Liver (tissue), 8 donors: ENCODE measurements at regions not wholly inside any gene's neighbourhood (a gene's known extent, or its start where the extent isn't known, plus 50 kb on each side); places are given as distances from the start of the nearest gene placed in this dataset.

ENCODE experiments used
- DNase-seq: peaks from one replicate; pipeline ENCODE4 v3.0.0-alpha.2; 2017; ENCODE audit warnings: low spot score
- H3K27ac ChIP-seq, 2 donors: one replicate each; pipeline ENCODE4 v1.7.0; 2013; ENCODE audit warnings: inconsistent platforms in 2 of 2, low read length in 2 of 2, control low read depth in 1 of 2, low read depth in 1 of 2, mild to moderate bottlenecking in 1 of 2
- H3K27me3 ChIP-seq, 4 donors: one replicate each; pipeline versions ENCODE4 v1.6.1 to v1.7.0; 2013; ENCODE audit warnings: low read length in 3 of 4, inconsistent platforms in 1 of 4, mild to moderate bottlenecking in 1 of 4, moderate library complexity in 1 of 4; ENCODE audit not compliant: control insufficient read depth in 4 of 4, insufficient read depth in 4 of 4
- H3K36me3 ChIP-seq, 4 donors: one replicate each; pipeline versions ENCODE4 v1.6.1 to v1.7.0; 2013; ENCODE audit warnings: low read length in 3 of 4, mild to moderate bottlenecking in 3 of 4, low read depth in 1 of 4, moderate library complexity in 1 of 4; ENCODE audit not compliant: control insufficient read depth in 4 of 4, insufficient read depth in 3 of 4
- H3K4me1 ChIP-seq, 4 donors: one replicate each; pipeline versions ENCODE4 v1.6.1 to v1.7.0; 2013; ENCODE audit warnings: low read length in 3 of 4, mild to moderate bottlenecking in 3 of 4, moderate library complexity in 1 of 4; ENCODE audit not compliant: control insufficient read depth in 4 of 4, insufficient read depth in 4 of 4
- H3K4me3 ChIP-seq, 3 donors: one replicate each; pipeline versions ENCODE4 v1.6.1 to v1.7.0; 2013; ENCODE audit warnings: low read length in 3 of 3, control low read depth in 1 of 3, low read depth in 1 of 3, mild to moderate bottlenecking in 1 of 3
- H3K9ac ChIP-seq, 2 donors: one replicate each; pipeline ENCODE4 v1.7.0; 2013; ENCODE audit warnings: low read length in 2 of 2, mild to moderate bottlenecking in 2 of 2, moderate library complexity in 2 of 2, control low read depth in 1 of 2, low read depth in 1 of 2
- H3K9me3 ChIP-seq, 4 donors: one replicate each; pipeline versions ENCODE4 v1.6.1 to v1.7.0; 2013; ENCODE audit warnings: low read length in 3 of 4; ENCODE audit not compliant: control insufficient read depth in 4 of 4
- ATF3 ChIP-seq: IDR thresholded peaks from 2 replicates; pipeline ENCODE4 v1.6.1; 2016; ENCODE audit warnings: antibody characterized with exemption
- CTCF ChIP-seq: fragments of 150-350 bp; IDR thresholded peaks from 2 replicates; pipeline ENCODE4 v1.5.1; 2017; ENCODE audit warnings: improper control_type of control experiment, low read depth, low read length; ENCODE audit not compliant: missing input control
- EGR1 ChIP-seq, 2 donors: IDR thresholded peaks; 2 replicates each; pipeline ENCODE4 v1.6.1; 2016 to 2018; ENCODE audit warnings: antibody characterized with exemption in 2 of 2, low read depth in 2 of 2
- FOXA2 ChIP-seq: IDR thresholded peaks from 2 replicates; pipeline ENCODE4 v1.6.1; 2016; ENCODE audit warnings: antibody characterized with exemption
- GABPA ChIP-seq, 2 donors: IDR thresholded peaks in 1 of 2; conservative IDR thresholded peaks in 1 of 2; 2 replicates each; pipeline ENCODE4 v1.6.1; 2016; ENCODE audit warnings: antibody characterized with exemption in 2 of 2, mild to moderate bottlenecking in 1 of 2, moderate library complexity in 1 of 2
- HNF4A ChIP-seq, 2 donors: conservative IDR thresholded peaks; 2 replicates each; pipeline ENCODE4 v1.6.1; 2016; ENCODE audit warnings: antibody characterized with exemption in 2 of 2, mild to moderate bottlenecking in 2 of 2
- HNF4G ChIP-seq: IDR thresholded peaks from 2 replicates; pipeline ENCODE4 v1.6.1; 2016; ENCODE audit warnings: antibody characterized with exemption
- JUND ChIP-seq, 2 donors: IDR thresholded peaks; 2 replicates each; pipeline ENCODE4 v1.6.1; 2016; ENCODE audit warnings: antibody characterized with exemption in 2 of 2
- MAX ChIP-seq: IDR thresholded peaks from 2 replicates; pipeline ENCODE4 v1.6.1; 2016; ENCODE audit warnings: antibody characterized with exemption
- RAD21 ChIP-seq, 2 donors: IDR thresholded peaks; 2 replicates each; pipeline ENCODE4 v1.6.1; 2016; ENCODE audit warnings: antibody characterized with exemption in 2 of 2, mild to moderate bottlenecking in 2 of 2
- REST ChIP-seq: IDR thresholded peaks from 2 replicates; pipeline ENCODE4 v1.6.1; 2016; ENCODE audit warnings: antibody characterized with exemption, mild to moderate bottlenecking
- RXRA ChIP-seq, 2 donors: IDR thresholded peaks; 2 replicates each; pipeline ENCODE4 v1.6.1; 2017 to 2018; ENCODE audit warnings: antibody characterized with exemption in 2 of 2, mild to moderate bottlenecking in 1 of 2
- SP1 ChIP-seq: IDR thresholded peaks from 2 replicates; pipeline ENCODE4 v1.6.1; 2018; ENCODE audit warnings: antibody characterized with exemption, mild to moderate bottlenecking
- TAF1 ChIP-seq: conservative IDR thresholded peaks from 2 replicates; pipeline ENCODE4 v1.6.1; 2016; ENCODE audit warnings: antibody characterized with exemption, mild to moderate bottlenecking
- ZBTB33 ChIP-seq: IDR thresholded peaks from 2 replicates; pipeline ENCODE4 v1.6.1; 2016; ENCODE audit warnings: antibody characterized with exemption
- WGBS: extraction: QIAGEN DNeasy Blood & Tissue Kit; methylation state at CpG from one replicate; pipeline ENCODE4 v1.1.7; 2013; 5-methylcytosine and 5-hydroxymethylcytosine counted together
- donor health status: healthy.
- donor health status: healthy.
- donor health status: healthy.
- donor health status: healthy.
- donor health status: healthy.

- Histone ChIP-seq H3K9me3 (no peaks in the 10 kb centered on the region), H3K36me3 (no peaks in the 10 kb centered on the region), H3K27me3 (no peaks in the 10 kb centered on the region), H3K4me1 (no peaks in the 10 kb centered on the region), H3K9ac (no peak overlapping the region), H3K27ac (no peak overlapping the region), H3K4me3 (no peak overlapping the region)
- DNase-seq, result no peak
- TF ChIP-seq RAD21 (IDR thresholded peaks at IDR 0.05), result no peak
- TF ChIP-seq ZBTB33, result no peak
- TF ChIP-seq TAF1, result no peak
- TF ChIP-seq JUND (IDR thresholded peaks at IDR 0.05), result no peak
- no peak for TF ChIP-seq ATF3
- TF ChIP-seq CTCF, result no peak
- no peak for TF ChIP-seq REST
- no peak for TF ChIP-seq MAX
- TF ChIP-seq FOXA2, result no peak
- TF ChIP-seq EGR1 (IDR thresholded peaks at IDR 0.05; ENCODE audit: low read depth in 2 of 2), result no peak
- no peak for TF ChIP-seq RXRA (IDR thresholded peaks at IDR 0.05)
- TF ChIP-seq HNF4G, result no peak
- 94% methylated on average over 2 of the region's 2 CpGs for WGBS
Observed at GRCh38 chrX:80098038-80098437, 83.5 kb downstream of the TBX22 start.

GRCh38 chrX:80120335-80120734 lies 105.8 kb downstream of the TBX22 start:
- H3K36me3 ChIP-seq, result no peaks in the 10 kb centered on the region
- no peak overlapping the region for H3K4me3 ChIP-seq
- no peaks in the 10 kb centered on the region for H3K27me3 ChIP-seq
- H3K27ac ChIP-seq, result no peak overlapping the region
- no peaks in the 10 kb centered on the region for H3K4me1 ChIP-seq
- no peak overlapping the region for H3K9ac ChIP-seq
- WGBS, result 80% methylated on average over 1 of the region's 1 CpG
- no peak for DNase-seq
- H3K9me3 ChIP-seq, result no peaks in the 10 kb centered on the region
- TF ChIP-seq MAX, result no peak
- TF ChIP-seq HNF4A (conservative IDR thresholded peaks at IDR 0.05), result no peak
- TF ChIP-seq JUND (IDR thresholded peaks at IDR 0.05), result no peak
- no peak for TF ChIP-seq CTCF
- TF ChIP-seq HNF4G, result no peak
- TF ChIP-seq REST, result no peak
- no peak for TF ChIP-seq SP1
- no peak for TF ChIP-seq GABPA (IDR thresholded peaks at IDR 0.05 in 1 of 2, conservative IDR thresholded peaks at IDR 0.05 in 1 of 2)
- TF ChIP-seq FOXA2, result no peak
- TF ChIP-seq RXRA (IDR thresholded peaks at IDR 0.05), result no peak
- no peak for TF ChIP-seq ZBTB33
